PC-9 (cell line): ENCODE measurements at regions not wholly inside any gene's neighbourhood (a gene's known extent, or its start where the extent isn't known, plus 50 kb on each side); places are given as distances from the start of the nearest gene placed in this dataset.

Experiments used
- EZH2 ChIP-seq: fragments of 200-600 bp; sonication (generic); IDR thresholded peaks from 2 replicates; pipeline ENCODE4 v1.8.0; 2017; ENCODE audit warnings: antibody characterized with exemption, low read depth
- TF ChIP-seq, protein P1 (sequence below): fragments of 200-600 bp; sonication (generic); conservative IDR thresholded peaks from 2 replicates; pipeline ENCODE4 v1.6.1; 2017; ENCODE audit warnings: mixed run types, antibody characterized with exemption, mild to moderate bottlenecking, moderate library complexity

GRCh38 chr13:109873351-109874123, 87.2 kb upstream of the IRS2 start:
- TF ChIP-seq, protein P1, sequence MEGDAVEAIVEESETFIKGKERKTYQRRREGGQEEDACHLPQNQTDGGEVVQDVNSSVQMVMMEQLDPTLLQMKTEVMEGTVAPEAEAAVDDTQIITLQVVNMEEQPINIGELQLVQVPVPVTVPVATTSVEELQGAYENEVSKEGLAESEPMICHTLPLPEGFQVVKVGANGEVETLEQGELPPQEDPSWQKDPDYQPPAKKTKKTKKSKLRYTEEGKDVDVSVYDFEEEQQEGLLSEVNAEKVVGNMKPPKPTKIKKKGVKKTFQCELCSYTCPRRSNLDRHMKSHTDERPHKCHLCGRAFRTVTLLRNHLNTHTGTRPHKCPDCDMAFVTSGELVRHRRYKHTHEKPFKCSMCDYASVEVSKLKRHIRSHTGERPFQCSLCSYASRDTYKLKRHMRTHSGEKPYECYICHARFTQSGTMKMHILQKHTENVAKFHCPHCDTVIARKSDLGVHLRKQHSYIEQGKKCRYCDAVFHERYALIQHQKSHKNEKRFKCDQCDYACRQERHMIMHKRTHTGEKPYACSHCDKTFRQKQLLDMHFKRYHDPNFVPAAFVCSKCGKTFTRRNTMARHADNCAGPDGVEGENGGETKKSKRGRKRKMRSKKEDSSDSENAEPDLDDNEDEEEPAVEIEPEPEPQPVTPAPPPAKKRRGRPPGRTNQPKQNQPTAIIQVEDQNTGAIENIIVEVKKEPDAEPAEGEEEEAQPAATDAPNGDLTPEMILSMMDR = no peak
- no peak for TF ChIP-seq EZH2
